Endothelial cell of umbilical vein (primary cell): ENCODE measurements at regions not wholly inside any gene's neighbourhood (a gene's known extent, or its start where the extent isn't known, plus 50 kb on each side); places are given as distances from the start of the nearest gene placed in this dataset.

Experiments
- BruUV-seq: library from RNA; stranded (reverse); fragments of 400-500 nt; replicated peaks from 2 replicates; lab custom pipeline; 2021; lab: Mats Ljungman, UMichigan
- CTCF ChIA-PET: fragments of 300-600, 350-600 bp; sonication (Branson Sonifier 250); formaldehyde crosslinking; loops from one replicate; lab custom pipeline; 2021; ENCODE audit warnings: antibody characterized with exemption, inconsistent platforms; lab: Charles Lee
- POLR2A ChIA-PET: fragments of 300-600, 350-600 bp; sonication (Branson Sonifier 250); formaldehyde crosslinking; loops from one replicate; lab custom pipeline; 2021; ENCODE audit warnings: antibody characterized with exemption, inconsistent platforms; lab: Charles Lee
- DNase-seq: peaks from one replicate; pipeline ENCODE4 v3.0.0-alpha.2; 2011; ENCODE audit warnings: low read depth, low spot score
- FAIRE-seq: peaks from 2 replicates; lab custom pipeline; 2011; peaks lifted over from hg19 to GRCh38; lab: Jason Lieb, UNC
- H2AFZ ChIP-seq: 2 replicates; pipeline ENCODE4 v1.6.0; 2012; ENCODE audit warnings: low read depth, low read length, control low read depth, inconsistent platforms
- H3K27ac ChIP-seq: 2 replicates; pipeline ENCODE4 v1.5.1; 2011; ENCODE audit warnings: low read depth, mild to moderate bottlenecking, control low read depth, low read length, moderate library complexity; ENCODE audit not compliant: insufficient read depth
- H3K27me3 ChIP-seq, 2 experiments: 2 replicates each; pipeline versions ENCODE4 v1.6.0 to v1.6.1; 2011; ENCODE audit warnings: low read length in 2 of 2, mixed read lengths in 1 of 2; ENCODE audit not compliant: control insufficient read depth in 2 of 2, insufficient read depth in 2 of 2
- H3K36me3 ChIP-seq, 2 experiments: 2 replicates in 1 of 2; 3 replicates in 1 of 2; pipeline ENCODE4 v1.5.1; 2011; ENCODE audit warnings: low read length in 2 of 2, mild to moderate bottlenecking in 1 of 2, moderate library complexity in 1 of 2; ENCODE audit not compliant: control insufficient read depth in 2 of 2, insufficient read depth in 2 of 2; ENCODE audit errors: extremely low read depth in 1 of 2
- H3K4me1 ChIP-seq: 3 replicates; pipeline ENCODE4 v1.5.1; 2011; ENCODE audit warnings: mild to moderate bottlenecking, low read length; ENCODE audit not compliant: control insufficient read depth, insufficient read depth; ENCODE audit errors: extremely low read depth
- H3K4me2 ChIP-seq: 2 replicates; pipeline ENCODE4 v1.6.1; 2011; ENCODE audit warnings: low read length, control low read depth, mixed read lengths; ENCODE audit not compliant: insufficient read depth
- H3K4me3 ChIP-seq, 3 experiments: fragments of 200-600 bp in 1 of 3; sonication (generic), shearing (Covaris generic) in 1 of 3; replicated peaks in 1 of 3; 2 replicates each; pipeline ENCODE4 v1.5.1; 2011 to 2016; ENCODE audit warnings: control low read depth in 3 of 3, low read length in 3 of 3, mild to moderate bottlenecking in 2 of 3, inconsistent platforms in 1 of 3, low read depth in 1 of 3, moderate library complexity in 1 of 3; ENCODE audit not compliant: insufficient read depth in 1 of 3
- H3K79me2 ChIP-seq: 2 replicates; pipeline ENCODE4 v1.6.0; 2012; ENCODE audit warnings: low read length, inconsistent platforms; ENCODE audit not compliant: control insufficient read depth, insufficient read depth
- H3K9ac ChIP-seq: replicated peaks from 2 replicates; pipeline ENCODE3; 2011; ENCODE audit warnings: low read length, control low read depth; ENCODE audit not compliant: insufficient read depth; ENCODE audit errors: extremely low read depth
- H3K9me1 ChIP-seq: replicated peaks from 3 replicates; pipeline ENCODE4 v1.6.0; 2011; ENCODE audit warnings: mild to moderate bottlenecking, low read length; ENCODE audit not compliant: control insufficient read depth, insufficient read depth; ENCODE audit errors: extremely low read depth
- H3K9me3 ChIP-seq: replicated peaks from 2 replicates; pipeline ENCODE4 v1.5.1; 2012; ENCODE audit warnings: low read length, inconsistent platforms; ENCODE audit not compliant: control insufficient read depth, insufficient read depth
- H4K20me1 ChIP-seq: replicated peaks from 2 replicates; pipeline ENCODE3; 2011; ENCODE audit warnings: mild to moderate bottlenecking, low read length; ENCODE audit not compliant: control insufficient read depth, insufficient read depth; ENCODE audit errors: extremely low read depth
- CTCF ChIP-seq, 2 donors: IDR thresholded peaks; 1 replicate in 1 of 2; 2 replicates in 1 of 2; pipeline ENCODE4 v1.5.1; 2011; ENCODE audit warnings: low read length in 2 of 2, mild to moderate bottlenecking in 2 of 2, moderate library complexity in 2 of 2, control low read depth in 1 of 2, inconsistent platforms in 1 of 2, low read depth in 1 of 2; ENCODE audit not compliant: insufficient read depth in 1 of 2; ENCODE audit errors: extremely low read depth in 1 of 2
- EZH2 ChIP-seq: IDR thresholded peaks from 2 replicates; pipeline ENCODE4 v1.6.1; 2012; ENCODE audit warnings: borderline replicate concordance, low read depth, mild to moderate bottlenecking, moderate library complexity, low read length, inconsistent platforms; ENCODE audit not compliant: severe bottlenecking
- FOS ChIP-seq: IDR thresholded peaks from 2 replicates; pipeline ENCODE4 v1.6.1; 2011; ENCODE audit warnings: mild to moderate bottlenecking, low read length, moderate library complexity, borderline replicate concordance; ENCODE audit not compliant: insufficient read depth
- GATA2 ChIP-seq: IDR thresholded peaks from 2 replicates; pipeline ENCODE4 v1.7.0; 2011; ENCODE audit warnings: low read depth, mild to moderate bottlenecking, moderate library complexity, mixed read lengths, low read length; ENCODE audit not compliant: insufficient read length, insufficient read depth
- JUN ChIP-seq: IDR thresholded peaks from 2 replicates; pipeline ENCODE4 v1.6.1; 2011; ENCODE audit warnings: borderline replicate concordance, low read depth; ENCODE audit not compliant: insufficient read length, insufficient read depth
- MAX ChIP-seq: IDR thresholded peaks from 2 replicates; pipeline ENCODE4 v1.6.1; 2011; ENCODE audit not compliant: insufficient read depth, insufficient read length
- MYC ChIP-seq: IDR thresholded peaks from one replicate; pipeline ENCODE4 v1.6.1; 2011; ENCODE audit warnings: mild to moderate bottlenecking, low read depth, low read length
- POLR2A ChIP-seq: IDR thresholded peaks from 2 replicates; pipeline ENCODE4 v1.6.1; 2012; ENCODE audit warnings: low read depth, mild to moderate bottlenecking, control low read depth, low read length
- POLR2AphosphoS5 ChIP-seq: IDR thresholded peaks from 2 replicates; pipeline ENCODE4 v1.6.1; 2012; ENCODE audit warnings: low read depth, mild to moderate bottlenecking, control low read depth, low read length, moderate library complexity; ENCODE audit not compliant: insufficient read depth
- dilution Hi-C: fragments of 300-500 bp; cut with MboI; formaldehyde crosslinking; loops from one replicate; pipeline ENCODE4 v1.15.0; 2019; ENCODE audit warnings: low sequenced_read_pairs; ENCODE audit not compliant: extremely low pct_ligation_motif_present
- intact Hi-C: fragments of 100-400 bp; cut with micrococcal nuclease; formaldehyde crosslinking; loops from one replicate; pipeline ENCODE4 v1.10.0; 2022

- ChIA-PET POLR2A (no interaction called here), CTCF (no interaction called here)
- H3K79me2 ChIP-seq = no peaks in the 10 kb centered on the region
- FAIRE-seq (no peak), DNase-seq (no peak)
- TF ChIP-seq GATA2 (no peak), JUN (no peak), CTCF (IDR thresholded peaks at IDR 0.05; ENCODE audit: extremely low read depth in 1 of 2, insufficient read depth in 1 of 2, low read depth in 1 of 2, low read length in 2 of 2) (no peak), EZH2 (no peak), MAX (no peak), POLR2AphosphoS5 (no peak), MYC (no peak), POLR2A (no peak), FOS (no peak)
- no peak overlapping the region for H3K4me2 ChIP-seq
- no peaks in the 10 kb centered on the region for H3K9me1 ChIP-seq
- no peaks in the 10 kb centered on the region for H3K9me3 ChIP-seq
- H2AFZ ChIP-seq = no peak overlapping the region
- BruUV-seq = no TSS peak
- dilution Hi-C loops (no loop called here), intact Hi-C loops (no loop called here)
- H3K27me3 ChIP-seq = peaks cover 0 to 1% of the 10 kb centered on the region in 2 experiments
- no peaks in the 10 kb centered on the region for H3K4me1 ChIP-seq
- no peaks in the 10 kb centered on the region for H4K20me1 ChIP-seq
- no peak overlapping the region for H3K9ac ChIP-seq
- no peak overlapping the region for H3K27ac ChIP-seq
- H3K4me3 ChIP-seq = no peak overlapping the region
- no peaks in the 10 kb centered on the region for H3K36me3 ChIP-seq
Observed at GRCh38 chr4:26178854-26179253, 142.0 kb upstream of the RBPJ start.
